HEK293 (cell line): ENCODE measurements at regions not wholly inside any gene's neighbourhood (a gene's known extent, or its start where the extent isn't known, plus 50 kb on each side); places are given as distances from the start of the nearest gene placed in this dataset.
"Not testable (repeated sequence)": the region's sequence is repeated elsewhere in the genome, so short reads cannot be mapped to it uniquely, and the experiment has no call there.

Source experiments
- ATF2 ChIP-seq: fragments of 450-650 bp; formaldehyde crosslinking; IDR thresholded peaks from 2 replicates; pipeline ENCODE4 v1.5.1; 2016; ENCODE audit warnings: missing biosample characterization, missing genetic modification characterization, low read depth
- CTCF ChIP-seq: fragments of 450-650 bp; formaldehyde crosslinking; IDR thresholded peaks from 2 replicates; pipeline ENCODE4 v1.5.1; 2016; ENCODE audit warnings: missing biosample characterization, missing genetic modification characterization
- MEIS1 ChIP-seq: sonication (generic); formaldehyde crosslinking; IDR thresholded peaks from 2 replicates; pipeline ENCODE4 v1.8.1; 2022; ENCODE audit warnings: missing genetic modification reagents, mild to moderate bottlenecking, borderline replicate concordance
- PATZ1 ChIP-seq: fragments of 450-650 bp; formaldehyde crosslinking; IDR thresholded peaks from 2 replicates; pipeline ENCODE4 v1.5.1; 2016; ENCODE audit warnings: missing biosample characterization, missing genetic modification characterization
- PRDM1 ChIP-seq: fragments of 450-650 bp; formaldehyde crosslinking; IDR thresholded peaks from 2 replicates; pipeline ENCODE4; 2016; ENCODE audit warnings: missing biosample characterization, missing genetic modification characterization
- REST ChIP-seq: fragments of 450-650 bp; formaldehyde crosslinking; IDR thresholded peaks from 2 replicates; pipeline ENCODE4 v1.5.1; 2016; ENCODE audit warnings: missing biosample characterization, missing genetic modification characterization
- TCF7L2 ChIP-seq: IDR thresholded peaks from 2 replicates; pipeline ENCODE4 v1.6.1; 2011; ENCODE audit warnings: low read depth, mild to moderate bottlenecking, inconsistent platforms, low read length, moderate library complexity, borderline replicate concordance
- ZIC2 ChIP-seq: fragments of 450-650 bp; formaldehyde crosslinking; IDR thresholded peaks from 2 replicates; pipeline ENCODE4 v1.5.1; 2016; ENCODE audit warnings: missing biosample characterization, missing genetic modification characterization
- ZNF121 ChIP-seq: fragments of 450-650 bp; formaldehyde crosslinking; IDR thresholded peaks from 2 replicates; pipeline ENCODE4 v1.5.1; 2016; ENCODE audit warnings: missing biosample characterization, missing genetic modification characterization
- ZNF416 ChIP-seq: fragments of 450-650 bp; formaldehyde crosslinking; IDR thresholded peaks from 2 replicates; pipeline ENCODE4 v1.5.1; 2016; ENCODE audit warnings: missing biosample characterization, missing genetic modification characterization
- ZNF501 ChIP-seq: fragments of 450-650 bp; formaldehyde crosslinking; IDR thresholded peaks from 2 replicates; pipeline ENCODE4 v1.5.1; 2016; ENCODE audit warnings: missing biosample characterization, missing genetic modification characterization
- ZNF639 ChIP-seq: fragments of 450-650 bp; formaldehyde crosslinking; IDR thresholded peaks from 2 replicates; pipeline ENCODE4 v1.5.1; 2016; ENCODE audit warnings: missing biosample characterization, missing genetic modification characterization
- ZNF660 ChIP-seq: fragments of 450-650 bp; IDR thresholded peaks from 2 replicates; pipeline ENCODE4 v1.5.1; 2018; ENCODE audit warnings: missing biosample characterization, mild to moderate bottlenecking, missing genetic modification characterization
- ZNF768 ChIP-seq: fragments of 450-650 bp; formaldehyde crosslinking; IDR thresholded peaks from 2 replicates; pipeline ENCODE4 v1.5.1; 2018; ENCODE audit warnings: missing biosample characterization, mild to moderate bottlenecking, missing genetic modification characterization

GRCh38 chr20:53817513-53817912 is 223.9 kb upstream of the ZNF217 start:
- TF ChIP-seq ZNF121 (tag by site-specific recombination); ZNF639 (tag by site-specific recombination); ZIC2 (tag by site-specific recombination); ATF2; REST (tag by site-specific recombination); CTCF (tag by site-specific recombination); ZNF501; PRDM1 (tag by site-specific recombination); ZNF660 (tag by site-specific recombination); ZNF416; MEIS1; TCF7L2; PATZ1 (tag by site-specific recombination); ZNF768: not testable (repeated sequence)
